Stimulated activated CD8-positive, alpha-beta memory T cell treated with anti-CD3 and anti-CD28 coated beads, Interleukin-4, amount 100 ng/mL, for 48 hours (primary cell): ENCODE measurements at regions not wholly inside any gene's neighbourhood (a gene's known extent, or its start where the extent isn't known, plus 50 kb on each side); places are given as distances from the start of the nearest gene placed in this dataset.

ENCODE experiments used
- DNase-seq: peaks from one replicate; pipeline ENCODE4 v3.0.0-alpha.2; 2020

DNA sequence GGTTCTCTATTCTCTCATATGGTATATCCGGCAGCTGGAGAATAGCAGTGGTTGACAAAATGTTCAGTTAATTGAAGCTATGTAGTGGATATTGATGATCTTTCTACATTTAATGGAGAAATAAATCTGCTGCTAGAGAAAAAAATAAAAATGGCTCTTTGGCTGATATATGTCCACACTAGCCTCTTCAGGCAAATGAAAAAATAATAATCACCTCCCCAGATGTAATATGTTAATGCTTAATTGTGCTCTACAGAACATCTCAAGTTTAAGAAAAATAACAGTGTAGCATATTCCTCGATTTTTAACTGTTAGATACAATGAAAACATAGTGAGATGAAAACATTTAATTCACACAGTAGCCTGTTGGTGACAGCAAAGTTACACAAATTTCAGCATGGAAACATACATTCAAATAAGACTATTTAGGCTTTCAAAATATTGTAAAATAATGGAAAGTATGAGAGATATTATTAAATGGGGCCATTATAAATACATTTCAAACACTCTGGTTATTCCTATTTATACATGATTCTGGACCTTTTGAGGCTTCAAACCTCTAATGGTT, 543.0 kb downstream of the MAT2B start:
- no peak for DNase-seq

DNA sequence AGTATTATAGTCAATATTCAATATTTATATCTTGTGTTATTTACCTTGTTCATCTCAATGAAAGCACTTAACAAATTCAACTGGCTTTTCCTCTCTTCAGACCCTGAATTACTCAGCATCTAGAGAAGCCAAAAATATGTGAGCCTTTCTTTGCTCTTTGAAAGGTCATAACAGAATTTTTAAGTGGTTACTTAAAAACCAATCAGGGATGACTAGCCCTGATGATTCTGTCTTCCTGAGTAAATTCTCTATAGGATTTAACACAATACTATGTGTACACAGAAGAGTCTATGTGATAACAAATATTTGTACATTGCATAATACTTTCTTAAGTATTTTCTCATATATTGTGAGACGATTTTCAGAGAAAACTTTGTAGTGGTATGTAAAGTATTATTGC, 546.3 kb downstream of the MAT2B start:
- no peak for DNase-seq

DNA sequence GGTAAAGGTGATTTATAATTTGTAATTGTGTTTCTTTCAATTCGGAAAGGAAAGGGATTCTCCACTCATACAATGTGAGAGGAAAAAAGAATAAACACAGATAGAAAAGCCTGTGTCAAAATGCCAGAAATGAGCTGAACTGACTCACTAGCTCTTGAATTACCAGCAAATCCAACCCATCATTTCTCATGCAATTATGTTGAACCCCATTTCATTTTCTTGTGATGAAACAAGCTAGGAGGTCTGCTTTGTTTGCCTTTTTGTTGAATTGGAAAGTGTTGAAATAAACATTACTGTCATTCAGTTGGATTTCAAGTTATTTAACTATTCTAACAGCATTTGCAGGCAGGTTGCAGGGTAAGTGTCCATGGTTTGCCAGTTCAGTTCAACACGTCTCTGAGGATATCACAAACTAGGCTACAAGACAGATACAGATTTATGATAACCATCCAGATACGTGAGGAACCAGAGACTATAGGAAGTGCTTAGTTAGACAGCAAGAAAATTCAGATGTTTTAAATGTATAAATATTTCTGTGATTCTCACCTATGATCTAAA, 547.2 kb downstream of the MAT2B start:
- no peak for DNase-seq

DNA sequence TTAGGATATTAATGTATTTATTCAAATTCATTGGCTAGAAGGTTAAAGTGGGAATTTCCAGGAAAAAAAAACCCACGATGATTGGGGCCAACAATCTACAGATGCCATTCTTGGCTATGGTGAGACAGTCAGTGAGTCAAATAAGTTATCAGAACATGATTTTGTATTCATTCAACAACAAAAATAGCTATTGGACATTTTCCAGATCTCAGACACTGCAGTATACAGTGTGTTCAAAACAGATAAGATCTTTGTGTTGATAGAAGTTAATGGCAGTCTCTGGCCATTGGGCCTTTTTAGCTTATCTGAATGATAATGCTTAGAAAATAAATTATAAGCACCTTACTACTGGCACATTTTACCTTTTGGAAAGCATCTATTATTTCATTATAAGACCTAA, 547.7 kb downstream of the MAT2B start:
- no peak for DNase-seq

DNA sequence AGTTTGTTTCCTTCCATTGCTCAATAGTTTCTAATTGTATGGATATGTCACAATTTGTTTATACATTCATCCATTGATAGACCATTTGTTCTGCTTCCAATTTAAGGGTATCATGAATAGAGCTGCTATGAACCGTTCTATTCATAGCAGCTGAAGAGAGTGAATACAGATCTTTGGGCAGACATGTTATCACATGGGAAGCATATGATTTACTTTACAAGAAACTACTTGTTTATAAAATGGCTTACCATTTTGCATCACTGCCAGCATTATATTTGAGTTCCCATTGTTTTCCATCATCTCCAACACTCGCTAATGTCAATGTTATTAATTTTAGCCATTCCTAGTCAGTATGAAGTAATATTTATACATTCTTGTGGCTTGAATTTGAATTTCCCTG, 549.0 kb downstream of the MAT2B start:
- DNase-seq = no peak

DNA sequence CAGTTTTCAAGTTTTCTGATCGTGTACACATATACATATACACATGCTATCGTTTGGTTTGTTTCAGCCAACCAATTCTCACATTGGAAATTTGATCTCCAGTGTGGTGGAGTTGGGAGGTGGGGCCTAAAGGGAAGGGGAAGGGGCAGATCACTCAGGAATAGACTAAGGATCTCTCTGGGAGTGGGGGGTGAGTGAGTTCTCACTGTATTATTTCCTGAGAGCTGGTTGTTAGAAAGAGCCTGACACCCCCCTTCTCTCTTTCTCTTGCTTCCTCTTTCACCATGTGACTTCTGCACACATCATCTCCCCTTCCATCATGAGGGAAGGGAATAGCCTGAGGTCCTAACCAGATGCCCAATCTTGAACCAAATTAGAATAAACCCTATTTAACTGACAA, 551.7 kb downstream of the MAT2B start:
- no peak for DNase-seq

DNA sequence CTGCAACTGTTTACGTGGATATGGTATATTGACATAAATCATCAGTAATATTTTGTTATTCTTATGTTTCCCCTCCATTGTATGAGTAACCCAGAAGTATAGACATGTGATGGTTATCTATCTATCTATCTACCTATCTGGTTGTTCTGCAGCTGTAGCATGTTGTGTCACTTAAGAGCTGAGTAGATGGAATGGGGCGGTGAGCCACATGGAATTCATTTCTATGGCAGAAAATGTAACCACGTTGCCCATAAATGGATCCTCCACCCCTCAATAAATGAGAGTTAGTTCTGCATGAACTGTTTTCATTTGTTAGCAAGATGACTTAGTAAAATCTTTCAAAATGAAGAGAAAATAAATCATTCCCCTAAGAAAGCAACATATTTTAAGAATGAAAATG, 553.2 kb downstream of the MAT2B start:
- DNase-seq = no peak

GRCh38 chr5:164059471-164059870, 554.1 kb downstream of the MAT2B start:
- no peak for DNase-seq

DNA sequence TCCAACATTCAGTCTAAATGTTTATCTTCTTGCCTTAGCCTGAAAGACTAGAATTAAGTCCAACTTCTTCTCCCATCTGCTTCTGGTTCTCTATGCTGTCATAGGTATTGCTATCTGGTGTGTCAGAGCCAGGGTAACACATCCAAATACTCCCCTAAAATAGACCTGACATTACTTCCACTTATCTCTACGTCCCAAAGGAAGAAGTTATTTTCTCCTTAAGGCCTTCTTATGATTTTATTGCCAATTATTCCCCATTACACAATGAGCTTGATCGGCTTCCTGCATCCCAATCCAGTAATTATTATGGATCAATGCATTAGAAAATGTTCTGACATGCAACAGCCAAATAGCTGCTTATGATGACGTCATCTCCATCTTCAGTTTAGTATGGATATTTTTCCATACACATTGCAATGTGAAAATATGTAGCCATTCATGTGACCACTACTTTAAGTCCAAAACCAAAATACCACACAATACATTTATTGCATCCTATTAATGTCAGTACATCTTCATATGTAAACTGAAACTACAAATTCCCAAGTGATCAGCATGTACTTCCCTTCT, 555.5 kb downstream of the MAT2B start:
- DNase-seq = no peak

DNA sequence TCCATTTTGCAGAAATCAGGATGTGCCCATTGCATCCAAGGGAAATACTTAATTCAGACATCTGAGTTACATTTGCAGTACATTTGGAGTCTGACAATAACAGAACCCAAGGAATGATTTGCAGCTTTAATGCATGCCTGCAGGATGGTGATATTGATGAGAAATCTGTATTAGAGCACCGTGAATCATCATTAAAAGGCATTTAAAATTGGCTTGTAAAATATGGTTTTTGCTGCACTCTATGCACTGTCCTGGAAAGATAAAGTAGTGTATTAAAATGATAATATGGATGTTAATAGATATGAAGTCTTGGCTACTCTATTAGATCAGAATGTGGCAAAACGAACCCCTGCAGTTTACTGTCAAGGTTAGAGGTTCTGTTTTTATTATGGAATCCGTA, 556.9 kb downstream of the MAT2B start:
- DNase-seq = no peak

- no peak for DNase-seq
Observed at GRCh38 chr5:164065266-164065665, 559.8 kb downstream of the MAT2B start.

- no peak for DNase-seq
Observed at GRCh38 chr5:164071671-164072070, 566.3 kb downstream of the MAT2B start.

DNA sequence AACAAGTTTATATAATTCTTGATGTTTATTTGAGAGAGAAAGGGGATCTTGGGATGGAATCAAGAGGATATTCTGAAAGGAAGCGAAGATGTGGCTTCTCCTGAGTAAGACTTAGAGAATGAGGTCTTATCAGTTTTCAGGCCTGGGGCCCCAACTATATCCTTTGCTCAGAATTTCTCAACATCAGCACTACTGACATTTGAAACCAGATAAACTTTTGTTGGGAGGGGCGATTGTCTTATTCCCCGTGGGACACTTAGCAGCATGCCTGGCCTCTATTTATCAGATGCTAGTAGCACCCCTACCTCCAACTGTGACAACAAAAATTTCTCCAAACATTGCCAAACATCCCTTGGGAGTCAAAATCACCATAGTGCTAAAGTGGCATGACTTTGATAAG, 567.7 kb downstream of the MAT2B start:
- DNase-seq = no peak

DNA sequence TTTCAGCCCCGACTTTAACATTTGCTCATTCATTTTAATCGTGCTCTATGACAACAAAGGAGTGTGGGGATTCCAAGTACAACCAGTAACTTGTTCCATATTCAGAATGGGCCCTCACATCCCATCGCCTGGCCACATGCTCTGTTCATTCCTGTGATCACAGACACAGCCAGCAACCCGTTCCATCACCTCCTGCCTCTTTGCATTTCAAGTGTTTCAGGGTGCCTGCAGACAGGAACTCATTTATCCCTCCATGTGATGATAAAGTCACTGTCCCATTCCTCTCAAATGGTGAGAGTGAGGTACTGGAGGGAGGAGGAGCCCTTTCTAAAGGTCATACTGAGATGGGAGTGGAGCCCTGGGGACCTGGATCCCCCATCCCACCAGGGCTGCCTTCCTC, 571.1 kb downstream of the MAT2B start:
- no peak for DNase-seq

- DNase-seq = no peak
Observed at GRCh38 chr5:164090358-164090757, 584.9 kb downstream of the MAT2B start.

DNA sequence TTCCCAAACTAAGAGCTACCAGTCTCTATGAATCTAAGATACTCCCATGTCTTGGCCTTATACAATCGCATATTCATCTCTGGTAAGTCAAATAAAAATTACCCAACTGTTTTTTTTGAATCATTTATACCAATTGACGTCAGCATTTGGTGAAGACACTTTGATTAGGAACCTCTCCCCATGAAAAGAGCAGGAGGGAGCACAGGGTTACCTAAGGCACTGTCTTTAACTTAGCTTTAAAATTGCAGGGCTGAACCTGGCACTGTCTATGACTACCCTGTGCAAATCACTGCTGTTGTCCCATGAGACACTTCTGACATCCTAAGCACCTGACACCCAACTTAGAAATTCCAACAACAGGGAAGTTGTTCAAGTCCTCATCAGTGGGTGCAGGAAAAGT, 586.4 kb downstream of the MAT2B start:
- no peak for DNase-seq

DNA sequence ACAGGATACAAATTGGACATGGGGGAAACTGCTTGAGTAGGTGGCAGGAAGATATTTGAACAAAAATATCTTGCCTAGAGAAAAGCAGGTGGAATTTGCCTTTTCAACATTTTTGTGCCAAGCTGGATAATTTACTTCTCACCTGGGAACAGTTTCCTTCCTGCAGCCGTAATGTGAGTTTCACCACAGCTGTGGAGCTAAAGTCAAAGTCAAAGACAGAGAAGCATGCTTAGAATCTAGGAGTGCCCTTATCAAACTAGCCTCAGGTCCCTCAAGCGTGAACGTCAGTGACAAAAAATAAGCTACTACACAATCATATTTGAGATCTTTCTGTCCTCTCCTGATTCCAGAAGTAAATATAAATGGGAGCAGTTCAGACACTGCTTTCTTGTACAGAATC, 588.9 kb downstream of the MAT2B start:
- DNase-seq = no peak

DNA sequence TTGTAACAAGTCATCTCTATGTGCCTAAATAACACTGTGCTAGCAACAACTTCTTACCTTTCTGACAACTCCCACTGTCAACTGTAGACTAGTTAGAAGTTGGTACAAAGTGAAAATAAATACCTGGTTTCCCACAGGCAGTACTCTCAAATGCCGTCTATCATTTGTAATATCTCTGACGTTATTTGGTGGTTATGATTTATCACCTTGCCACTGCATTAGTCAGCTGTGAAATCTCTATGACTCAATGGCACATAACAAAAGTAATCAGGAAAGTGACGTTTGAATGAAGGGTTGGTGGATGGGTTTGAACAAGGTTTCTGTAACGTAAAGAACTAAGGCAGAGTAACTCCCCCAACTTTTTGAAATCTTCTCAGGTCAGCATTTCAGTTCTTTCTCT, 592.3 kb downstream of the MAT2B start:
- DNase-seq = no peak

GRCh38 chr5:164098531-164098930, 593.1 kb downstream of the MAT2B start:
- DNase-seq = no peak

- no peak for DNase-seq
Observed at GRCh38 chr5:164098979-164099378, 593.6 kb downstream of the MAT2B start.

- no peak for DNase-seq
Observed at GRCh38 chr5:164115420-164115819, 610.0 kb downstream of the MAT2B start.

DNA sequence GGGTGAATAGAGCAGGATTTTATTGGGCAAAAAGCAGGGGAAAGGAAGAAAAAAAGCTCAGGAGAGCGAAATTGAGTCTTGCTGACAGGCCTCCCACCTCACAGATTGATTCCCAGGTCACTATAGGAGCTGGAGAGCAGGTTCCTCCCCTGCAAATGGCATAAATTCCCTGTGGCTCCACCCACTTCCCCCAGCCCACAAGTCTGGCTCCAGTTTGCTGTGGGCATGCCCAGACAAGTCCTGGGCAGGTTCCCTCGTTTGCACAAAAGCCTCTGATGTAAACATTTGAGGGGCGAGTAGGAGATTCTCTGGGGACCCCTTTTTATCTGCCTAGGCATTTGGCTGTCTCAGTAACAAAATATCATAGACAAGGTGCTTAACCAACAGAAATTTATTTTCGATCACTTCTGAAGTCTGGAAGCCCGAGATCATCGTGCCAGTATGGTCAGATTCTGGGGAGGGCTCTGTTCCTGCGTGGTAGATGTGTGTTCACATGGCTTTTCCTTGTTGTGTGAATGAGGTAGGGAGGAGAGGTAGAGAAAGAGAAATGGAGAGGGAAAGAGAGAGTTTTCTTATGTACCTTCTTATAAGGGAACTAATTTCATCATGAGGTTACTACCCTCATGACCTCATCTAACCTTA, 614.5 kb downstream of the MAT2B start:
- no peak for DNase-seq

GRCh38 chr5:164127527-164127926, 622.1 kb downstream of the MAT2B start:
- no peak for DNase-seq

DNA sequence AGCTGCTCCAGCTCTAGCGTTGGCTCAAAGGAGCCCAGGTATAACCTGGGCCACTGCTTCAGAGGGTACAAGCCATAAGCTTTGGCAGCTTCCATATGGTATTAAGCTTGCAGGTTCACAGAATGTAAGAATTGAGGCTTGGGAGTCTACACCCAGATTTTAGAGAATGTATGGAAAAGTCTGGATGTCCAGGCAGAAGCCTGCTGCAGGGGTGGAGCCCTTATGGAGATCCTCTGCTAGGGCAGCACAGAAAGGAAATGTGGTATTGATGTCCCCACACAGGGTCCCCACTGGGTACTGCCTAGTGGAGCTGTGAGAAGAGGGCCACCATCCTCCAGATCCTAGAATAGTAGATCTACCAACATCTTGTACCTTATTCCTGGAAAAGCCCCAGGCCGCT, 626.9 kb downstream of the MAT2B start:
- no peak for DNase-seq

GRCh38 chr5:164137095-164137494, 631.7 kb downstream of the MAT2B start:
- no peak for DNase-seq
